ENCODE measurements at regions not wholly inside any gene's neighbourhood (a gene's known extent, or its start where the extent isn't known, plus 50 kb on each side); places are given as distances from the start of the nearest gene placed in this dataset.

DNA sequence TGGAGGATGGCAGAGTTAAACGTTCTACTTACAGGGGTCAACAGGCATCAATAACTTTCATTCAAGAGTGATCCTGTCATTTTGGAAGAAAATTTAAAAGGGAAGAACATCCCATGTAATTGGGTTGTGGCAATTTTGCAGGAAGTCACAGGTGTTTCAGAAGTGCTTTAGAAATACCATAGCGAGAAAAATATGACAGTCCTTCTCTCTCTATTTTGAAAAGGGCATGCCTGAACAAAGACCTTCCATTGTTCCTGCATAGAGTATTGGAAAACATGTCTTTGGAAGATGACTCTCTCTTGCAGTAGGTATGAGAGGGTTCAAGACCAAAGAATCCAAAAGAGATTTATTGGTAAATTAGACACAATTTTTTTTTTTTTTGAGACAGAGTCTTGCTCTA lies 81.8 kb upstream of the SERTAD2 start:
- TF ChIP-seq POLR2AphosphoS5 (IDR thresholded peaks at IDR 0.05; ENCODE audit: low read depth, low read length), result no peak
- TF ChIP-seq, protein P1, sequence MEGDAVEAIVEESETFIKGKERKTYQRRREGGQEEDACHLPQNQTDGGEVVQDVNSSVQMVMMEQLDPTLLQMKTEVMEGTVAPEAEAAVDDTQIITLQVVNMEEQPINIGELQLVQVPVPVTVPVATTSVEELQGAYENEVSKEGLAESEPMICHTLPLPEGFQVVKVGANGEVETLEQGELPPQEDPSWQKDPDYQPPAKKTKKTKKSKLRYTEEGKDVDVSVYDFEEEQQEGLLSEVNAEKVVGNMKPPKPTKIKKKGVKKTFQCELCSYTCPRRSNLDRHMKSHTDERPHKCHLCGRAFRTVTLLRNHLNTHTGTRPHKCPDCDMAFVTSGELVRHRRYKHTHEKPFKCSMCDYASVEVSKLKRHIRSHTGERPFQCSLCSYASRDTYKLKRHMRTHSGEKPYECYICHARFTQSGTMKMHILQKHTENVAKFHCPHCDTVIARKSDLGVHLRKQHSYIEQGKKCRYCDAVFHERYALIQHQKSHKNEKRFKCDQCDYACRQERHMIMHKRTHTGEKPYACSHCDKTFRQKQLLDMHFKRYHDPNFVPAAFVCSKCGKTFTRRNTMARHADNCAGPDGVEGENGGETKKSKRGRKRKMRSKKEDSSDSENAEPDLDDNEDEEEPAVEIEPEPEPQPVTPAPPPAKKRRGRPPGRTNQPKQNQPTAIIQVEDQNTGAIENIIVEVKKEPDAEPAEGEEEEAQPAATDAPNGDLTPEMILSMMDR (IDR thresholded peaks at IDR 0.05), result no peak
- TF ChIP-seq, protein P2, sequence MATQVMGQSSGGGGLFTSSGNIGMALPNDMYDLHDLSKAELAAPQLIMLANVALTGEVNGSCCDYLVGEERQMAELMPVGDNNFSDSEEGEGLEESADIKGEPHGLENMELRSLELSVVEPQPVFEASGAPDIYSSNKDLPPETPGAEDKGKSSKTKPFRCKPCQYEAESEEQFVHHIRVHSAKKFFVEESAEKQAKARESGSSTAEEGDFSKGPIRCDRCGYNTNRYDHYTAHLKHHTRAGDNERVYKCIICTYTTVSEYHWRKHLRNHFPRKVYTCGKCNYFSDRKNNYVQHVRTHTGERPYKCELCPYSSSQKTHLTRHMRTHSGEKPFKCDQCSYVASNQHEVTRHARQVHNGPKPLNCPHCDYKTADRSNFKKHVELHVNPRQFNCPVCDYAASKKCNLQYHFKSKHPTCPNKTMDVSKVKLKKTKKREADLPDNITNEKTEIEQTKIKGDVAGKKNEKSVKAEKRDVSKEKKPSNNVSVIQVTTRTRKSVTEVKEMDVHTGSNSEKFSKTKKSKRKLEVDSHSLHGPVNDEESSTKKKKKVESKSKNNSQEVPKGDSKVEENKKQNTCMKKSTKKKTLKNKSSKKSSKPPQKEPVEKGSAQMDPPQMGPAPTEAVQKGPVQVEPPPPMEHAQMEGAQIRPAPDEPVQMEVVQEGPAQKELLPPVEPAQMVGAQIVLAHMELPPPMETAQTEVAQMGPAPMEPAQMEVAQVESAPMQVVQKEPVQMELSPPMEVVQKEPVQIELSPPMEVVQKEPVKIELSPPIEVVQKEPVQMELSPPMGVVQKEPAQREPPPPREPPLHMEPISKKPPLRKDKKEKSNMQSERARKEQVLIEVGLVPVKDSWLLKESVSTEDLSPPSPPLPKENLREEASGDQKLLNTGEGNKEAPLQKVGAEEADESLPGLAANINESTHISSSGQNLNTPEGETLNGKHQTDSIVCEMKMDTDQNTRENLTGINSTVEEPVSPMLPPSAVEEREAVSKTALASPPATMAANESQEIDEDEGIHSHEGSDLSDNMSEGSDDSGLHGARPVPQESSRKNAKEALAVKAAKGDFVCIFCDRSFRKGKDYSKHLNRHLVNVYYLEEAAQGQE (IDR thresholded peaks at IDR 0.05; ENCODE audit: insufficient read depth in 1 of 2, low read depth in 2 of 2, low read length in 1 of 2), result no peak
